ENCODE measurements at regions not wholly inside any gene's neighbourhood (a gene's known extent, or its start where the extent isn't known, plus 50 kb on each side); places are given as distances from the start of the nearest gene placed in this dataset.

DNA sequence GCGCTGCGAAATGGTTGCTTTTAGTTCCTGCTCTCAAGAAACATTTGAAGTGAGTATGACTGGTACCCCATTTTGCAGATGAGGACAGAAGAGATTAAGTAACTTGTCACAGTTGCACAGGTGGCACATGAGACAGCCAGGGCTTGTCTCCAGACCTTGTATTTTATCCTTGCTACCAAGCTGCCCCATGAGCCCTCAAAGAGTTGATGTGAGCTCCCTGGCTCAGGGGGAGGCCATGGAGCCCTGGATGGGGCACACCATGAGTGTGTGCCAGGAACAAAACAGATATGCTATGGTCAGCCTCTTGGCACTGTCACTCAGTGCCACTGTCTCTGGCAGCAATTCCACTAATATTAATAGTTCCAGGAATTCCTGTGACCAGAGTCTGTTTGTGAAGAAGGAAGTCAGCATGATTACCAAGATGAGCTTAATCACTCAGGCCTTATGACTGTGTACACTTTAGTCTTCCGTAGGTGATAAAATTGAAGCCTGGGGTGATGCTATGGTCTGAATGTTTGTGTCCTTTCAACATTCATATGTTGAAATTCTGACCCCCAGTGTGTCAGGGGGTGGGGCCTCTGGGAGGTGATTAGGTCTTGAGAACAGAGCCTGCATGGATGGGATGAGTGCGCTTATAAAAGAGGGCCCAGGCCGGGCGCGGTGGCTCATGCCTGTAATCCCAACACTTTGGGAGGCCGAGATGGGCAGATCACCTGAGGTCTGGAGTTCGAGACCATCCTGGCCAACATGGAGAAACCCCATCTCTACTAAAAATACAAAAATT lies 806.8 kb downstream of the AACS start:
- TF ChIP-seq, protein P1, sequence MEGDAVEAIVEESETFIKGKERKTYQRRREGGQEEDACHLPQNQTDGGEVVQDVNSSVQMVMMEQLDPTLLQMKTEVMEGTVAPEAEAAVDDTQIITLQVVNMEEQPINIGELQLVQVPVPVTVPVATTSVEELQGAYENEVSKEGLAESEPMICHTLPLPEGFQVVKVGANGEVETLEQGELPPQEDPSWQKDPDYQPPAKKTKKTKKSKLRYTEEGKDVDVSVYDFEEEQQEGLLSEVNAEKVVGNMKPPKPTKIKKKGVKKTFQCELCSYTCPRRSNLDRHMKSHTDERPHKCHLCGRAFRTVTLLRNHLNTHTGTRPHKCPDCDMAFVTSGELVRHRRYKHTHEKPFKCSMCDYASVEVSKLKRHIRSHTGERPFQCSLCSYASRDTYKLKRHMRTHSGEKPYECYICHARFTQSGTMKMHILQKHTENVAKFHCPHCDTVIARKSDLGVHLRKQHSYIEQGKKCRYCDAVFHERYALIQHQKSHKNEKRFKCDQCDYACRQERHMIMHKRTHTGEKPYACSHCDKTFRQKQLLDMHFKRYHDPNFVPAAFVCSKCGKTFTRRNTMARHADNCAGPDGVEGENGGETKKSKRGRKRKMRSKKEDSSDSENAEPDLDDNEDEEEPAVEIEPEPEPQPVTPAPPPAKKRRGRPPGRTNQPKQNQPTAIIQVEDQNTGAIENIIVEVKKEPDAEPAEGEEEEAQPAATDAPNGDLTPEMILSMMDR (IDR thresholded peaks at IDR 0.05), result no peak
- TF ChIP-seq POLR2A (IDR thresholded peaks at IDR 0.05) (no peak), POLR2AphosphoS5 (IDR thresholded peaks at IDR 0.05) (no peak)

All from prostate gland (tissue), 2 donors.